ENCODE measurements at regions not wholly inside any gene's neighbourhood (a gene's known extent, or its start where the extent isn't known, plus 50 kb on each side); places are given as distances from the start of the nearest gene placed in this dataset.

GRCh38 chr13:90389537-90389936 is 958.0 kb upstream of the MIR17HG start (continued):
- TF ChIP-seq CTCF (conservative IDR thresholded peaks at IDR 0.05; ENCODE audit: low read depth in 2 of 2) (no peak), EZH2phosphoT487 (IDR thresholded peaks at IDR 0.05; ENCODE audit: unreplicated experiment) (no peak), ETS1 (IDR thresholded peaks at IDR 0.05) (no peak), EZH2 (IDR thresholded peaks at IDR 0.05; ENCODE audit: low read depth, unreplicated experiment) (no peak), ZNF114 (CRISPR knock-in tag; IDR thresholded peaks at IDR 0.05) (no peak)

GRCh38 chr13:90393408-90393807 is 954.1 kb upstream of the MIR17HG start:
- no peak for TF ChIP-seq CREB1 (CRISPR knock-in tag; IDR thresholded peaks at IDR 0.05; ENCODE audit: low read depth)
- TF ChIP-seq CTCF (conservative IDR thresholded peaks at IDR 0.05; ENCODE audit: low read depth in 2 of 2): no peak
- no peak for TF ChIP-seq EZH2 (IDR thresholded peaks at IDR 0.05; ENCODE audit: low read depth, unreplicated experiment)
- no peak for TF ChIP-seq REST (IDR thresholded peaks at IDR 0.05; ENCODE audit: unreplicated experiment)
- TF ChIP-seq ZNF114 (CRISPR knock-in tag; IDR thresholded peaks at IDR 0.05): no peak
- no peak for TF ChIP-seq NANOG (IDR thresholded peaks at IDR 0.05; ENCODE audit: borderline replicate concordance)
- peaks cover 21% of the 10 kb centered on the region for H3K4me1 Mint-ChIP-seq
- H3K27me3 Mint-ChIP-seq (ENCODE audit: insufficient read depth, low read depth, poor library complexity): peaks cover 6% of the 10 kb centered on the region
- no peaks in the 10 kb centered on the region for H3F3A ChIP-seq (replicated peaks; ENCODE audit: low read depth)
- no peak overlapping the region for H2AFZ ChIP-seq
- H3K9me3 Mint-ChIP-seq: peaks cover 13% of the 10 kb centered on the region
- H3K4me2 ChIP-seq: no peak overlapping the region
- H3K4me3 ChIP-seq: no peak overlapping the region
- H3K36me3 Mint-ChIP-seq (ENCODE audit: low read depth): peaks cover 11% of the 10 kb centered on the region
- peaks cover 13% of the 10 kb centered on the region for H3K4me1 ChIP-seq (ENCODE audit: insufficient read depth)
- H3K27me3 ChIP-seq (ENCODE audit: insufficient read depth): no peaks in the 10 kb centered on the region
- H3K9me2 ChIP-seq (ENCODE audit: insufficient read depth): 0 out of 2 replicates have a peak, but pooled peaks cover 10% of the 10 kb centered on the region
- H3K79me2 ChIP-seq (replicated peaks; ENCODE audit: insufficient read depth): no peaks in the 10 kb centered on the region
- H3K27ac ChIP-seq (ENCODE audit: low read depth): no peak overlapping the region
- H3K36me3 ChIP-seq (ENCODE audit: insufficient read depth): no peaks in the 10 kb centered on the region
- DNase-seq (ENCODE audit: low spot score): no peak
- no peak overlapping the region for H3K4me3 Mint-ChIP-seq
- H4K20me1 ChIP-seq (replicated peaks; ENCODE audit: insufficient read depth): no peaks in the 10 kb centered on the region
- ATAC-seq: no peak
- H3K27ac Mint-ChIP-seq: no peak overlapping the region

Measured in GM23338 (cell line).